Activated CD4-positive, alpha-beta T cell treated with anti-CD3 and anti-CD28 coated beads for 48 hours (primary cell): ENCODE measurements at regions not wholly inside any gene's neighbourhood (a gene's known extent, or its start where the extent isn't known, plus 50 kb on each side); places are given as distances from the start of the nearest gene placed in this dataset.
"Not testable (repeated sequence)": the region's sequence is repeated elsewhere in the genome, so short reads cannot be mapped to it uniquely, and the experiment has no call there.

Experiments used
- DNase-seq: peaks from one replicate; pipeline ENCODE4 v3.0.0-alpha.2; 2020

DNA sequence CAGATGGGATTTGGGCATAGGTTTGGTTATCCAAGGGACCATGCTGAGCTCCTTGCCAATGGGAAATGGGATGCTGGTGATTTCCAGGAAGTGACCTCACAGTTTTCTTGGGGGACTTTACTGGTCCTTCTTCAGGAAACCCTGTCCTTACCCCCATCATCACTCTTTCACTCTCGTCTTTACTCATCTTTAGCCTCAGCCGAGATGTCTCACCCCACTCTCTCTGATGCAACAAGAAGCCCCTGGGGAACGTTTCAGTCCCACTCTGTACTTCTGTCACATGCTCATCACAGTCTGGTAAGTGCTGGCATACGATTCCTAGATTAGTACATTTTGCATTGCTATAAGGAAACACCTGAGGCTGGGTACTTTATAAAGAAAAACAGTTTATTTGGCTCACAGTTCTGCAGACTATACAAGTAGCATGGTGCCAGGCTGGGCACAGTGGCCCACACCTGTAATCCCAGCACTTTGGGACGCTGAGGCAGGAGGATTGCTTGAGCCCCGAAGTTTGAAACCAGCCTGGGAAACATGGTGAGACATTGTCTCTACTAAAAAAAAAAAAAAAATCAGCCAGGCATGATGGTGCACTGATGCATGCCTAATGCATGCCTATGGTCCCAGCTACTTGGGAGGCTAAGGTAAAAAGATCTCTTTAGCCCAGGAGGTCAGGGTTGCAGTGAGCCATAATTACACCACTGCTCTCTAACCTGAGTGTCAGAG, 63.5 kb upstream of the VKORC1L1 start:
- no peak for DNase-seq

DNA sequence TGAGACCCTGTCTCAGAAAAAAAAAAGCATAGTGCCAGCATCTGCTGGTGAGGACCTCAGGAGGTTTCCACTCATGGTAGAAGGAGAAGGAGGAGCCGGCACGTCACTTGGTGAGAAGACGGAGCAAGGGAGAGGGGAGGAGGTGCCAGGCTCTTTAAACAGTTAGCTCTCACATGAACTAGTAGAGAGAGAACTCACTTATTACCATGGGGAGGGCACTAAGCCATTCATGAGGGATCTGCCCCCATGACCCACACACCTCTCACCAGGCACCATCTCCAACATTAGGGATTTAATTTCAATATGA, 62.9 kb upstream of the VKORC1L1 start:
- no peak for DNase-seq

DNA sequence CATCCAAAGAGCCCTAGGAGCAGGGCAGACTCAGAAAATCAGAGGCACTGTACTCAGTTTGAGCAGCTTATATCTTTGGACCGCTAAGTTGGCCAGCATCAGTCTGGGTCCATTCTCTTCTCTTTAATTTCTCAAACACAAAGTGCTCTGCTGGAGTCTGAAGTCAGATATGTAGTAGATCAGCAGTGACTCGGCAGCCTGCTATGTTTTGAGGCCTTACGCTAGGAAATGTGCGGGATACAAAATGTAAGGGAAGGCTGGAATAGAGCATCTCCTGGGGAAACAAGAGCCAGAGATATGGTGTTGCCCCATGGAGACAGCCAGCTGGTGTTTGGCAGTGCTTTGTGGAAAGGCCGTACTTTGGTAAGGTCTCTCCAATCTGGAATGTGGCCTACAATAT, 60.6 kb upstream of the VKORC1L1 start:
- DNase-seq = no peak

DNA sequence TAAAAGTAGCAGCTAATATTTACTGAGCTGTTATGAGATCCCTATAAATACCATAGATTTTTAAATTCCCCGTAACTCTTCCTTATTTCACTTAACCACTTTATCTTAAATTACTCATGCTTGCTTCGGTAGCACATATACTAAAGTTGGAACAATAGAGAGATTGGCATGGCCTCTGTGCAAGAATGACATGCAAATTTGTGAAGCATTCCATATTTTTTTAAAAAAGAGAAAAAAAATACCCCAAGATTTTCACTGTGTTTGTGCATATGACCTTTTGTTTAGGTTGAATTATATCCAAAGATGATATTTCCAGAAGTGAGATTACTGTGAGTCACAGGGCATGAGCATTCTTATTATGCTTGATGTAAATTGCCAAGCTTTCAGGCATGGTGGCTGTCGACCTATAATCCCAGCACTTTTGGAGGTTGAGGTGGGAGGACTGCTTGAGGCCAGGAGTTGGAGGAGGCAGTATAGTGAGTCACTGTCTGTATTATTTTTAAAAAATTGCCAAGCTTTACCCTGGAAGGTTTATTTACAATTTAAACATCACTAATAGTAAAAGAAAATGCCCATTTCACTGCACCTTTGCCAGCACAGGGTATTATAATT, 58.2 kb upstream of the VKORC1L1 start:
- DNase-seq = not testable (repeated sequence)

DNA sequence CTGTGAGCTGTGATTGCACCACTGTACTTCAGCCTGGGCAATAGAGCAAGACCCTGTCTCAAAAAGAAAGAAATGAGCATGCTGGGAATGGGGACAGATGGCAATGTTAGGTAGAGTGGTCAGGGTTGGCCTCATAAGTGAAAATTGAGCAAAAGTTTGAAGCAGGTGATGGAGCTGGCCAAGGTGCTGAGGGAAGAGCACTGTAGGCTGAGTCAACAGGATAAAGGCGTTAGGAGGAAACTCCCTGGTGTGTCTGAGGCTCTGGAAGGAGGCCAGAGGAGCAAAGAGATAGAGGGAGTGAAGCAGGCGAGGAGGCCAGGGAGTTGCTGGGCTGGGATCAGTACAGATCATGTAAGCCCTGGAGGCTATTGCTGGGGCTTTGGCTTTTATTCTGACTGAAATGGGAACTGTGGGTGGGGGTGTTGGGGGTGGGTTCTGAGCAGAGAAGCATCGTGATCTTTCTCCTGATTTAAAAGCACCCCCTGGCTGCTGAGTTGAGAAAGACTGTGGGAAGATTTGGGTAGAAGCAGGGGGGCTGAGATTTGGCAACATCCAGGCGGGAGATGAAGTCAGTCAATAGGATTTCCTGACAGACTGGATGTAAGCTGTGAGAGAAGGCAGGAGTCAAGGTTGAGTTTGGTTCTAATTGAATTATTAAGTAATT, 52.5 kb upstream of the VKORC1L1 start:
- no peak for DNase-seq
